ENCODE measurements at regions not wholly inside any gene's neighbourhood (a gene's known extent, or its start where the extent isn't known, plus 50 kb on each side); places are given as distances from the start of the nearest gene placed in this dataset.

- TF ChIP-seq, protein P1, sequence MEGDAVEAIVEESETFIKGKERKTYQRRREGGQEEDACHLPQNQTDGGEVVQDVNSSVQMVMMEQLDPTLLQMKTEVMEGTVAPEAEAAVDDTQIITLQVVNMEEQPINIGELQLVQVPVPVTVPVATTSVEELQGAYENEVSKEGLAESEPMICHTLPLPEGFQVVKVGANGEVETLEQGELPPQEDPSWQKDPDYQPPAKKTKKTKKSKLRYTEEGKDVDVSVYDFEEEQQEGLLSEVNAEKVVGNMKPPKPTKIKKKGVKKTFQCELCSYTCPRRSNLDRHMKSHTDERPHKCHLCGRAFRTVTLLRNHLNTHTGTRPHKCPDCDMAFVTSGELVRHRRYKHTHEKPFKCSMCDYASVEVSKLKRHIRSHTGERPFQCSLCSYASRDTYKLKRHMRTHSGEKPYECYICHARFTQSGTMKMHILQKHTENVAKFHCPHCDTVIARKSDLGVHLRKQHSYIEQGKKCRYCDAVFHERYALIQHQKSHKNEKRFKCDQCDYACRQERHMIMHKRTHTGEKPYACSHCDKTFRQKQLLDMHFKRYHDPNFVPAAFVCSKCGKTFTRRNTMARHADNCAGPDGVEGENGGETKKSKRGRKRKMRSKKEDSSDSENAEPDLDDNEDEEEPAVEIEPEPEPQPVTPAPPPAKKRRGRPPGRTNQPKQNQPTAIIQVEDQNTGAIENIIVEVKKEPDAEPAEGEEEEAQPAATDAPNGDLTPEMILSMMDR (IDR thresholded peaks at IDR 0.05), result no peak
Observed at GRCh38 chr6:15145821-15146220, 100.0 kb upstream of the JARID2 start.

GRCh38 chr6:15147827-15148226, 98.0 kb upstream of the JARID2 start:
- TF ChIP-seq, protein P1 (IDR thresholded peaks at IDR 0.05), result no peak

GRCh38 chr6:15148356-15148946, 97.4 kb upstream of the JARID2 start:
- TF ChIP-seq, protein P1 (IDR thresholded peaks at IDR 0.05), result no peak

DNA sequence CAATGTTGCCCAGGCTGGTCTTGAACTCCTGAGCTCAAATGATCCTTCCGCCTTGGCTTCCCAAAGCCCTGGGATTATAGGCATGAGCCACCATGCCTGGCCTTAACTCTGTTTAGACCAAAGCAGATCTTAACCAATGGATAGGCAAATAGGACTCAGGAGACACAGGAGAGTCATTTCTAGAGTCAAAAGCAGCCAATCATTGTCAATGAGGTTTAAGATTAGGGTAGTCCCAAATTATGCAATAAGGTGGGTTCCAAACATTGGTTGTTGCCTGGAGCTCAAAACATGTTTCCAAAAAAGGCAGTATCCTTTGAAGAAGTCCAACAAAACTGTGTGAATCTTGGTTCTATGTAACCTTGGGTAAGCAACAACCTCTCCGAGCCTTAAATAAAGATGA, 95.7 kb upstream of the JARID2 start:
- TF ChIP-seq, protein P1 (IDR thresholded peaks at IDR 0.05), result no peak

DNA sequence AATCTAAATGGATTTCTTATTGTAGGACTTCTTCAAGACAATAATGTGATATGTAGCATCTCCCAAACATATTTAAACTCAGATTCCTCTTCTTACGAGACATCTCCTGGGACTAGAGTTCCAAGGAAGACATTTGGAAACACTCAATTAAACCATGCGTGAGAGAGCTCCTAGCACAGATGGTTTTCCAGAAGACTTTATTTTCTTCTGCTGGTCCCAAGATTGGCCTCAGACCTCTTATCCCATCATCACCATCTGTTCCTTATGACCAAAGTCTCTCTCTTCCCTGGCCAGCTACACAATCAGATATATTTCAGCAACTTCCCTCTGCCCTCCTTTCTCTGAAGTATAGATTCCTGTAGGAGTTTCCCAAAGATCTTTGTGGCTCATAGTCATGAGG, 93.2 kb upstream of the JARID2 start:
- TF ChIP-seq, protein P1 (IDR thresholded peaks at IDR 0.05), result no peak

GRCh38 chr6:15153191-15153590, 92.7 kb upstream of the JARID2 start:
- TF ChIP-seq, protein P1 (IDR thresholded peaks at IDR 0.05), result no peak

GRCh38 chr6:15157479-15157878, 88.4 kb upstream of the JARID2 start:
- TF ChIP-seq, protein P1 (IDR thresholded peaks at IDR 0.05), result no peak
